SK-N-SH (cell line): ENCODE measurements at regions not wholly inside any gene's neighbourhood (a gene's known extent, or its start where the extent isn't known, plus 50 kb on each side); places are given as distances from the start of the nearest gene placed in this dataset.

Experiments used
- CTCF ChIA-PET: fragments of 300-600, 350-600 bp; formaldehyde crosslinking; extraction: SDS; loops from one replicate; lab custom pipeline; 2021; lab: Yijun Ruan, JAX
- POLR2A ChIA-PET: fragments of 350-600 bp; sonication (Branson Sonifier 250); formaldehyde crosslinking; extraction: SDS; loops from one replicate; lab custom pipeline; 2020; ENCODE audit warnings: antibody characterized with exemption, inconsistent platforms; lab: Yijun Ruan, JAX
- DNase-seq: peaks from one replicate; pipeline ENCODE4 v3.0.0; 2012
- H2AFZ ChIP-seq: fragments of 200-600 bp; sonication (generic); 2 replicates; pipeline ENCODE4 v1.8.1; 2016; ENCODE audit warnings: antibody characterized with exemption, mild to moderate bottlenecking, low read depth
- H3F3A ChIP-seq: fragments of 200-600 bp; sonication (generic); replicated peaks from 2 replicates; pipeline ENCODE3; 2016; ENCODE audit warnings: antibody characterized with exemption, mild to moderate bottlenecking; ENCODE audit not compliant: insufficient read depth
- H3K27ac ChIP-seq, 2 experiments: fragments of 200-500 bp in 1 of 2; fragments of 200-600 bp in 1 of 2; sonication (Bioruptor generic) in 1 of 2; sonication (generic), shearing (Covaris generic) in 1 of 2; 2 replicates each; pipeline versions ENCODE4 v1.5.1 to v1.6.1; 2014 to 2016; ENCODE audit warnings: low read depth in 2 of 2, inconsistent platforms in 1 of 2, low read length in 1 of 2, mild to moderate bottlenecking in 1 of 2, mixed read lengths in 1 of 2
- H3K27me3 ChIP-seq: fragments of 200-600 bp; sonication (generic), shearing (Covaris generic); 2 replicates; pipeline ENCODE4 v1.6.1; 2016; ENCODE audit warnings: mixed run types; ENCODE audit not compliant: insufficient read depth
- H3K36me3 ChIP-seq, 2 experiments: fragments of 200-500 bp in 1 of 2; fragments of 200-600 bp in 1 of 2; sonication (Bioruptor generic) in 1 of 2; sonication (generic) in 1 of 2; replicated peaks in 1 of 2; 2 replicates each; pipeline versions ENCODE3 to v1.5.1; 2014 to 2016; ENCODE audit warnings: low read length in 1 of 2, mild to moderate bottlenecking in 1 of 2; ENCODE audit not compliant: insufficient read depth in 2 of 2, control insufficient read depth in 1 of 2
- H3K4me1 ChIP-seq, 2 experiments: fragments of 200-500 bp in 1 of 2; fragments of 200-600 bp in 1 of 2; sonication (Bioruptor generic) in 1 of 2; sonication (generic), shearing (Covaris generic) in 1 of 2; 2 replicates each; pipeline versions ENCODE4 v1.5.1 to v1.6.1; 2014 to 2016; ENCODE audit warnings: low read depth in 1 of 2, low read length in 1 of 2, mixed run types in 1 of 2; ENCODE audit not compliant: insufficient read depth in 2 of 2, control insufficient read depth in 1 of 2
- H3K4me2 ChIP-seq: fragments of 200-600 bp; sonication (generic), shearing (Covaris generic); 2 replicates; pipeline ENCODE4 v1.6.1; 2017; ENCODE audit warnings: mixed run types
- H3K4me3 ChIP-seq, 2 experiments: fragments of 200-500 bp in 1 of 2; fragments of 200-600 bp in 1 of 2; sonication (Bioruptor generic) in 1 of 2; sonication (generic), shearing (Covaris generic) in 1 of 2; 2 replicates each; pipeline versions ENCODE4 v1.5.1 to v1.8.1; 2014 to 2016; ENCODE audit warnings: low read depth in 2 of 2, inconsistent platforms in 1 of 2, low read length in 1 of 2, mild to moderate bottlenecking in 1 of 2, mixed read lengths in 1 of 2, moderate library complexity in 1 of 2
- H3K79me2 ChIP-seq: fragments of 200-600 bp; sonication (generic); 2 replicates; pipeline ENCODE4 v1.8.1; 2017; ENCODE audit warnings: mild to moderate bottlenecking; ENCODE audit not compliant: insufficient read depth
- H3K9ac ChIP-seq: fragments of 200-600 bp; sonication (generic); 2 replicates; pipeline ENCODE4 v1.6.1; 2017; ENCODE audit warnings: mixed run types
- H3K9me2 ChIP-seq: fragments of 200-600 bp; sonication (generic); 2 replicates; pipeline ENCODE4 v1.6.1; 2017; ENCODE audit warnings: mixed run types
- H3K9me3 ChIP-seq: fragments of 200-600 bp; sonication (generic); 2 replicates; pipeline ENCODE4 v1.6.1; 2017; ENCODE audit warnings: mixed run types, mild to moderate bottlenecking, moderate library complexity
- H4K20me1 ChIP-seq: fragments of 200-600 bp; sonication (generic); 2 replicates; pipeline ENCODE4 v1.6.1; 2017; ENCODE audit warnings: mild to moderate bottlenecking, mixed run types; ENCODE audit not compliant: insufficient read depth
- ELF1 ChIP-seq: IDR thresholded peaks from 2 replicates; pipeline ENCODE4 v1.4.0; 2012
- EZH2phosphoT487 ChIP-seq: fragments of 200-600 bp; sonication (generic); IDR thresholded peaks from 2 replicates; pipeline ENCODE4 v1.6.1; 2017; ENCODE audit warnings: low read depth, mixed run types, mild to moderate bottlenecking, antibody characterized with exemption, moderate library complexity, borderline replicate concordance
- FOSL2 ChIP-seq: IDR thresholded peaks from 2 replicates; pipeline ENCODE4 v1.4.0; 2012; ENCODE audit warnings: low read depth, mild to moderate bottlenecking, moderate library complexity, borderline replicate concordance
- FOXJ3 ChIP-seq: sonication (generic); formaldehyde crosslinking; IDR thresholded peaks from 2 replicates; pipeline ENCODE4 v1.5.1; 2020; ENCODE audit warnings: mild to moderate bottlenecking, missing genetic modification reagents
- FOXM1 ChIP-seq: IDR thresholded peaks from 2 replicates; pipeline ENCODE4 v1.4.0; 2012; ENCODE audit warnings: low read depth, mild to moderate bottlenecking
- GABPA ChIP-seq: IDR thresholded peaks from 2 replicates; pipeline ENCODE4 v1.4.0; 2012; ENCODE audit warnings: low read depth, mild to moderate bottlenecking
- GATA2 ChIP-seq: sonication (generic); formaldehyde crosslinking; IDR thresholded peaks from 2 replicates; pipeline ENCODE4 v1.5.0; 2020; ENCODE audit warnings: mild to moderate bottlenecking, missing genetic modification reagents
- JUND ChIP-seq: IDR thresholded peaks from 2 replicates; pipeline ENCODE4 v1.4.0; 2012
- MAX ChIP-seq: IDR thresholded peaks from 2 replicates; pipeline ENCODE4 v1.4.0; 2012; ENCODE audit warnings: low read depth
- MEF2A ChIP-seq: IDR thresholded peaks from 2 replicates; pipeline ENCODE4 v1.4.0; 2012; ENCODE audit warnings: low read depth, borderline replicate concordance
- MXI1 ChIP-seq: IDR thresholded peaks from 2 replicates; pipeline ENCODE4 v1.6.1; 2012; ENCODE audit warnings: mild to moderate bottlenecking, low read depth, low read length, improper control_type of control experiment
- NFIC ChIP-seq: IDR thresholded peaks from 2 replicates; pipeline ENCODE4 v1.4.0; 2012; ENCODE audit warnings: borderline replicate concordance
- RCOR1 ChIP-seq: fragments of 150-350 bp; IDR thresholded peaks from 2 replicates; pipeline ENCODE4 v1.6.1; 2017; ENCODE audit warnings: antibody characterized with exemption, low read length
- SMC3 ChIP-seq: IDR thresholded peaks from 2 replicates; pipeline ENCODE4 v1.6.1; 2012; ENCODE audit warnings: low read depth, low read length, improper control_type of control experiment
- TAF1 ChIP-seq: IDR thresholded peaks from 2 replicates; pipeline ENCODE4 v1.6.1; 2012; ENCODE audit warnings: low read depth, mild to moderate bottlenecking, low read length, moderate library complexity, borderline replicate concordance
- TCF12 ChIP-seq: IDR thresholded peaks from 2 replicates; pipeline ENCODE4 v1.4.0; 2012
- USF1 ChIP-seq: IDR thresholded peaks from 2 replicates; pipeline ENCODE4 v1.4.0; 2012; ENCODE audit warnings: low read depth, borderline replicate concordance
- ZBTB33 ChIP-seq: IDR thresholded peaks from 2 replicates; pipeline ENCODE4 v1.4.0; 2012; ENCODE audit warnings: low read depth, borderline replicate concordance
- WGBS: methylation state at CpG from one replicate; pipeline ENCODE4 v1.1.6; 2017; ENCODE audit warnings: low lambda C conversion rate; 5-methylcytosine and 5-hydroxymethylcytosine counted together
- TF ChIP-seq, protein P1 (sequence below): fragments of 150-350 bp; IDR thresholded peaks from 2 replicates; pipeline ENCODE4 v1.6.1; 2016; ENCODE audit warnings: mild to moderate bottlenecking, low read depth, low read length
- TF ChIP-seq, protein P2 (sequence below): IDR thresholded peaks from 2 replicates; pipeline ENCODE4; 2012
- TF ChIP-seq, protein P3 (sequence below): fragments of 200-600 bp; sonication (generic); IDR thresholded peaks from 2 replicates; pipeline ENCODE4 v1.6.1; 2017; ENCODE audit warnings: antibody characterized with exemption, mild to moderate bottlenecking, moderate library complexity

GRCh38 chr4:71209161-71209560 lies 129.7 kb upstream of the SLC4A4 start:
- no peak for TF ChIP-seq FOSL2
- no peak for TF ChIP-seq ZBTB33
- no peak for TF ChIP-seq SMC3
- TF ChIP-seq EZH2phosphoT487: no peak
- no peak for TF ChIP-seq MEF2A
- no peak for TF ChIP-seq GABPA
- TF ChIP-seq, protein P1, sequence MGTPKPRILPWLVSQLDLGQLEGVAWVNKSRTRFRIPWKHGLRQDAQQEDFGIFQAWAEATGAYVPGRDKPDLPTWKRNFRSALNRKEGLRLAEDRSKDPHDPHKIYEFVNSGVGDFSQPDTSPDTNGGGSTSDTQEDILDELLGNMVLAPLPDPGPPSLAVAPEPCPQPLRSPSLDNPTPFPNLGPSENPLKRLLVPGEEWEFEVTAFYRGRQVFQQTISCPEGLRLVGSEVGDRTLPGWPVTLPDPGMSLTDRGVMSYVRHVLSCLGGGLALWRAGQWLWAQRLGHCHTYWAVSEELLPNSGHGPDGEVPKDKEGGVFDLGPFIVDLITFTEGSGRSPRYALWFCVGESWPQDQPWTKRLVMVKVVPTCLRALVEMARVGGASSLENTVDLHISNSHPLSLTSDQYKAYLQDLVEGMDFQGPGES: no peak
- no peak for TF ChIP-seq JUND
- TF ChIP-seq, protein P2, sequence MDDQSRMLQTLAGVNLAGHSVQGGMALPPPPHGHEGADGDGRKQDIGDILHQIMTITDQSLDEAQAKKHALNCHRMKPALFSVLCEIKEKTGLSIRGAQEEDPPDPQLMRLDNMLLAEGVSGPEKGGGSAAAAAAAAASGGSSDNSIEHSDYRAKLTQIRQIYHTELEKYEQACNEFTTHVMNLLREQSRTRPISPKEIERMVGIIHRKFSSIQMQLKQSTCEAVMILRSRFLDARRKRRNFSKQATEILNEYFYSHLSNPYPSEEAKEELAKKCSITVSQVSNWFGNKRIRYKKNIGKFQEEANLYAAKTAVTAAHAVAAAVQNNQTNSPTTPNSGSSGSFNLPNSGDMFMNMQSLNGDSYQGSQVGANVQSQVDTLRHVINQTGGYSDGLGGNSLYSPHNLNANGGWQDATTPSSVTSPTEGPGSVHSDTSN: no peak
- no peak for TF ChIP-seq NFIC
- TF ChIP-seq FOXM1: no peak
- no peak for TF ChIP-seq TCF12
- TF ChIP-seq RCOR1: no peak
- no peak for TF ChIP-seq MXI1
- TF ChIP-seq, all 33 proteins: peak for 0
- Histone ChIP-seq H3F3A (no peaks in the 10 kb centered on the region), H3K4me1 (no peaks in the 10 kb centered on the region), H3K4me2 (no peak overlapping the region), H3K9me2 (no peaks in the 10 kb centered on the region), H3K9ac (no peak overlapping the region), H3K4me3 (no peak overlapping the region), H3K36me3 (no peaks in the 10 kb centered on the region), H3K27me3 (peaks cover 6% of the 10 kb centered on the region; the same call in 1 of the 2 replicates), H2AFZ (no peak overlapping the region), H3K79me2 (no peaks in the 10 kb centered on the region), H3K9me3 (no peaks in the 10 kb centered on the region), H3K27ac (no peak overlapping the region), H4K20me1 (no peaks in the 10 kb centered on the region)
- DNase-seq: no peak
- ChIA-PET CTCF (no interaction called here), POLR2A (no interaction called here)

DNA sequence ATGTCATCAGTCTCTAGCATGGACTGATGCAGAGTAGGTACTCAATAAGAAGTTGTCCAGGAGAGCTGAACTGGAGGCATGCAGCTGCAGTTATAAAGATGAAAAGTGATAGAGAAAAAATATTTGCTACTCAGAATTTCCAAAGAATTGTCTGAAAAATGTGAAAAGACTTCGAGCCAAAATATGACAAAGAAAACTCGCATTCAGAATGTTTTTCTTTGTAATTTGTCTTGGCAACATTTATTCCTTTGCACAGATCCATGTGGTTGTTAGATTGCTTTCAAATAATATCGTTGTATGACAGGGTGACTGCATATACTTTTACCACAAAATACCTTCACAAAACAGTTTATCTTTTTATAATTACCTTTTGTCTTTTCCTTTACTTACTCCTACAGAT lies 128.0 kb upstream of the SLC4A4 start:
- ChIA-PET CTCF (no interaction called here), POLR2A (no interaction called here)
- Histone ChIP-seq H3F3A (no peaks in the 10 kb centered on the region), H3K79me2 (no peaks in the 10 kb centered on the region), H2AFZ (no peak overlapping the region), H3K9me2 (no peaks in the 10 kb centered on the region), H3K9me3 (no peaks in the 10 kb centered on the region), H3K4me3 (no peak overlapping the region), H3K27me3 (peaks cover 20% of the 10 kb centered on the region; the same call in 1 of the 2 replicates), H3K4me2 (no peak overlapping the region), H3K9ac (no peak overlapping the region), H4K20me1 (no peaks in the 10 kb centered on the region), H3K4me1 (no peaks in the 10 kb centered on the region), H3K36me3 (no peaks in the 10 kb centered on the region), H3K27ac (no peak overlapping the region)
- DNase-seq: no peak
- WGBS: 1% methylated on average over 3 of the region's 3 CpGs
- no peak for TF ChIP-seq GATA2
- TF ChIP-seq SMC3: no peak
- TF ChIP-seq ELF1: no peak
- TF ChIP-seq, protein P1: no peak
- TF ChIP-seq GABPA: no peak
- TF ChIP-seq USF1: no peak
- TF ChIP-seq, protein P3, sequence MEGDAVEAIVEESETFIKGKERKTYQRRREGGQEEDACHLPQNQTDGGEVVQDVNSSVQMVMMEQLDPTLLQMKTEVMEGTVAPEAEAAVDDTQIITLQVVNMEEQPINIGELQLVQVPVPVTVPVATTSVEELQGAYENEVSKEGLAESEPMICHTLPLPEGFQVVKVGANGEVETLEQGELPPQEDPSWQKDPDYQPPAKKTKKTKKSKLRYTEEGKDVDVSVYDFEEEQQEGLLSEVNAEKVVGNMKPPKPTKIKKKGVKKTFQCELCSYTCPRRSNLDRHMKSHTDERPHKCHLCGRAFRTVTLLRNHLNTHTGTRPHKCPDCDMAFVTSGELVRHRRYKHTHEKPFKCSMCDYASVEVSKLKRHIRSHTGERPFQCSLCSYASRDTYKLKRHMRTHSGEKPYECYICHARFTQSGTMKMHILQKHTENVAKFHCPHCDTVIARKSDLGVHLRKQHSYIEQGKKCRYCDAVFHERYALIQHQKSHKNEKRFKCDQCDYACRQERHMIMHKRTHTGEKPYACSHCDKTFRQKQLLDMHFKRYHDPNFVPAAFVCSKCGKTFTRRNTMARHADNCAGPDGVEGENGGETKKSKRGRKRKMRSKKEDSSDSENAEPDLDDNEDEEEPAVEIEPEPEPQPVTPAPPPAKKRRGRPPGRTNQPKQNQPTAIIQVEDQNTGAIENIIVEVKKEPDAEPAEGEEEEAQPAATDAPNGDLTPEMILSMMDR: no peak
- no peak for TF ChIP-seq FOXJ3
- TF ChIP-seq MAX: no peak
- no peak for TF ChIP-seq MXI1
- TF ChIP-seq TAF1: no peak
- TF ChIP-seq FOXM1: no peak
